ENCODE measurements at regions not wholly inside any gene's neighbourhood (a gene's known extent, or its start where the extent isn't known, plus 50 kb on each side); places are given as distances from the start of the nearest gene placed in this dataset.

DNA sequence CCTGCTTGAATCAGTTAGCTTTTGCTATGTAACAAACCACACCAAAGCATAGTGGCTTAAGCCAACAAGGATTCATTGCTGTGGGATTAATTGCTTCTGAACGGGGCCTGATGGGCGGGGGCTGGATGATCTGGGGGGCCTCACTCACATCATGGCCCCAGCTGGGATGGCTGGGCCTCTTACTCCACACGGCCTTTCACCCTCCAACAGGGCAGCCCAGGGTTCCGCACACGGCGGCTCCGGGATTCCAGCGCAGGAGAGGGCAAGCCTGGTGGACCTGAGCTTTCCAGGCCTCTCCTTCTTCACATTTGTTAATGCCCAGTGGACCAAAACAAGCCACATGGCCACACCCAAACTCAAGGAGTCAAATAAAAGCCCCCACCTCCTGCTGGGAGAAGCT lies 86.3 kb upstream of the PHLPP1 start:
- no peak overlapping the region for H3K4me3 Mint-ChIP-seq
- H3K27me3 Mint-ChIP-seq (ENCODE audit: low read depth): peaks cover 3% of the 10 kb centered on the region
- no peak overlapping the region for H3K27ac Mint-ChIP-seq
- H3K9me3 Mint-ChIP-seq: peaks cover 2% of the 10 kb centered on the region
- peaks cover 9% of the 10 kb centered on the region for H3K4me1 Mint-ChIP-seq
- no peaks in the 10 kb centered on the region for H3K36me3 Mint-ChIP-seq (ENCODE audit: low read depth)
- TF ChIP-seq, protein P1, sequence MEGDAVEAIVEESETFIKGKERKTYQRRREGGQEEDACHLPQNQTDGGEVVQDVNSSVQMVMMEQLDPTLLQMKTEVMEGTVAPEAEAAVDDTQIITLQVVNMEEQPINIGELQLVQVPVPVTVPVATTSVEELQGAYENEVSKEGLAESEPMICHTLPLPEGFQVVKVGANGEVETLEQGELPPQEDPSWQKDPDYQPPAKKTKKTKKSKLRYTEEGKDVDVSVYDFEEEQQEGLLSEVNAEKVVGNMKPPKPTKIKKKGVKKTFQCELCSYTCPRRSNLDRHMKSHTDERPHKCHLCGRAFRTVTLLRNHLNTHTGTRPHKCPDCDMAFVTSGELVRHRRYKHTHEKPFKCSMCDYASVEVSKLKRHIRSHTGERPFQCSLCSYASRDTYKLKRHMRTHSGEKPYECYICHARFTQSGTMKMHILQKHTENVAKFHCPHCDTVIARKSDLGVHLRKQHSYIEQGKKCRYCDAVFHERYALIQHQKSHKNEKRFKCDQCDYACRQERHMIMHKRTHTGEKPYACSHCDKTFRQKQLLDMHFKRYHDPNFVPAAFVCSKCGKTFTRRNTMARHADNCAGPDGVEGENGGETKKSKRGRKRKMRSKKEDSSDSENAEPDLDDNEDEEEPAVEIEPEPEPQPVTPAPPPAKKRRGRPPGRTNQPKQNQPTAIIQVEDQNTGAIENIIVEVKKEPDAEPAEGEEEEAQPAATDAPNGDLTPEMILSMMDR (IDR thresholded peaks at IDR 0.05; ENCODE audit: unreplicated experiment in 3 of 3): no peak

DNA sequence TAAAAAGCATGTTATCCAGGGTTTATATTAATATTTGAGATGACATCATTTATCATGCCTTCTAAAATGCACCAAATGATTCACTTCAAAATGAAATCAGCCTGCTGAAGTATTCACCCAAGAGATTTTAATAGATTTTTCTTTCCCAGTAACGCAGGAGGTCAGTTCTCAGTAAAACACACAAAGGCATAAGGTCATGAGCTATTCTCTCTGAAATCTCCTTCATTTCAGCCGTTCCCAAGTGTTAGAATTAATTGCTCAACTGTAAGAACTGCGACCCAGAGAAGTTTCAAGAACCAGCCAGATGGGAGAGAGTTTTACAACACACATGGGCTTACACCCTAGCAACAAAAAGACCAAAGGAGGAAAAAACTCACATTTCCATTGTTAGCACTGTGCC lies 84.2 kb upstream of the PHLPP1 start:
- H3K4me1 Mint-ChIP-seq: no peaks in the 10 kb centered on the region
- H3K4me3 Mint-ChIP-seq: no peak overlapping the region
- no peaks in the 10 kb centered on the region for H3K36me3 Mint-ChIP-seq (ENCODE audit: low read depth)
- H3K9me3 Mint-ChIP-seq: peaks cover 2% of the 10 kb centered on the region
- no peak overlapping the region for H3K27ac Mint-ChIP-seq
- H3K27me3 Mint-ChIP-seq (ENCODE audit: low read depth): peaks cover 8% of the 10 kb centered on the region
- TF ChIP-seq, protein P1 (IDR thresholded peaks at IDR 0.05; ENCODE audit: unreplicated experiment in 3 of 3): no peak

- peaks cover 4% of the 10 kb centered on the region for H3K27me3 Mint-ChIP-seq (ENCODE audit: low read depth)
- no peaks in the 10 kb centered on the region for H3K4me1 Mint-ChIP-seq
- H3K27ac Mint-ChIP-seq: no peak overlapping the region
- H3K36me3 Mint-ChIP-seq (ENCODE audit: low read depth): no peaks in the 10 kb centered on the region
- H3K4me3 Mint-ChIP-seq: no peak overlapping the region
- peaks cover 2% of the 10 kb centered on the region for H3K9me3 Mint-ChIP-seq
- TF ChIP-seq, protein P1 (IDR thresholded peaks at IDR 0.05; ENCODE audit: unreplicated experiment in 3 of 3): no peak
Measured at GRCh38 chr18:62632788-62633455, 82.4 kb upstream of the PHLPP1 start.

GRCh38 chr18:62634458-62634857 lies 80.9 kb upstream of the PHLPP1 start:
- Mint-ChIP-seq H3K4me1 (no peaks in the 10 kb centered on the region), H3K9me3 (peaks cover 3% of the 10 kb centered on the region), H3K36me3 (ENCODE audit: low read depth) (no peaks in the 10 kb centered on the region), H3K27me3 (ENCODE audit: low read depth) (peaks cover 4% of the 10 kb centered on the region), H3K27ac (no peak overlapping the region), H3K4me3 (no peak overlapping the region)
- TF ChIP-seq, protein P1 (IDR thresholded peaks at IDR 0.05; ENCODE audit: unreplicated experiment in 3 of 3): no peak

DNA sequence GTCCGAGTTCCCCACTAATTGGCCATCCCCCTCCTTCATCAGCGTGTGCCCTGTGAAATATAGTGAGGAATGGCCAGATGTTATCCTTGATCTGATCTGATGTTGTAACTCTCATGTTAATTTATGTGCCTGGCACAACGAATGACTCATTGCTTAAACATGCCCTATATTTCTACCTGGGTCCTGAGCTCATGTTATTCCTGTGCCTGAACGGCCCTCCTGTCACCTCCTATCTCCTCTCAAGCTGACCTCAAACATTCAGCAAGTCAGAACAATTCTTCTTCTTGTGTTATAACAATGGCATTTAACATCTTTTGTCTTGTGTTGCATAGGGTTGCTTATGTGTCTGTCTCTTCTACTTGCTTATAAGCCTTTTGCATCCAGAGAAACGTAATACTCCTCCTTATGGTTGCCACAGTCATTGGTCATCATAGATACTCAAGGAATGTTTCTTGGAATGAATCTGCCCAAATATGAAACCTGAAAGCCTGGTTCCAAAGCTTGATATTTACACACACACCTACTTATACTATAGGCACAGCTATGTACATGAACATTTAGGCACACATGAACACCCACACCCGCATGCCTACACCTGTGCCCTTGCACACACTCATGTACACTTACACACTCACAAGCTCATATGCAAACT lies 80.2 kb upstream of the PHLPP1 start:
- Mint-ChIP-seq H3K27ac (no peak overlapping the region), H3K4me3 (no peak overlapping the region), H3K4me1 (no peaks in the 10 kb centered on the region), H3K27me3 (ENCODE audit: low read depth) (peaks cover 4% of the 10 kb centered on the region), H3K9me3 (peaks cover 3% of the 10 kb centered on the region), H3K36me3 (ENCODE audit: low read depth) (no peaks in the 10 kb centered on the region)
- TF ChIP-seq, protein P1 (IDR thresholded peaks at IDR 0.05; ENCODE audit: unreplicated experiment in 3 of 3): no peak

GRCh38 chr18:62637403-62637802 lies 77.9 kb upstream of the PHLPP1 start:
- Mint-ChIP-seq H3K27ac (no peak overlapping the region), H3K9me3 (peaks cover 8% of the 10 kb centered on the region), H3K4me1 (no peaks in the 10 kb centered on the region), H3K36me3 (ENCODE audit: low read depth) (no peaks in the 10 kb centered on the region), H3K27me3 (ENCODE audit: low read depth) (peaks cover 4% of the 10 kb centered on the region), H3K4me3 (no peak overlapping the region)
- TF ChIP-seq, protein P1 (IDR thresholded peaks at IDR 0.05; ENCODE audit: unreplicated experiment in 3 of 3): no peak
